ENCODE measurements at regions not wholly inside any gene's neighbourhood (a gene's known extent, or its start where the extent isn't known, plus 50 kb on each side); places are given as distances from the start of the nearest gene placed in this dataset.
"Not testable (repeated sequence)": the region's sequence is repeated elsewhere in the genome, so short reads cannot be mapped to it uniquely, and the experiment has no call there.

GRCh38 chr4:71882113-71882841, 98.4 kb upstream of the GC start:
- H3K36me3 ChIP-seq (ENCODE audit: low read depth): no peaks in the 10 kb centered on the region
- no peaks in the 10 kb centered on the region for H3F3A ChIP-seq (ENCODE audit: insufficient read depth)
- H4K20me1 ChIP-seq (ENCODE audit: insufficient read depth): no peaks in the 10 kb centered on the region
- no peaks in the 10 kb centered on the region for H3K79me2 ChIP-seq (ENCODE audit: insufficient read depth)
- no peak overlapping the region for H3K9ac ChIP-seq
- no peak overlapping the region for H3K4me3 ChIP-seq
- H3K4me1 ChIP-seq (ENCODE audit: insufficient read depth): no peaks in the 10 kb centered on the region
- in situ Hi-C loops (cut with MboI): no loop called here
- WGBS, 2 experiments (ENCODE audit: low coverage in 1 of 2, low lambda C conversion rate in 2 of 2, missing lambda C conversion rate in 2 of 2): 36 to 37% methylated on average over 6 of the region's 6 CpGs
- H3K27me3 ChIP-seq (replicated peaks; ENCODE audit: insufficient read depth): no peaks in the 10 kb centered on the region
- H3K9me2 ChIP-seq (ENCODE audit: insufficient read depth): no peaks in the 10 kb centered on the region
- no peak overlapping the region for H2AFZ ChIP-seq
- H3K9me3 ChIP-seq (ENCODE audit: low read depth): no peaks in the 10 kb centered on the region
- H3K4me2 ChIP-seq (ENCODE audit: unreplicated experiment): no peak overlapping the region
- no peak overlapping the region for H3K27ac ChIP-seq
- no peak for DNase-seq
- TF ChIP-seq EZH2 (IDR thresholded peaks at IDR 0.05; ENCODE audit: insufficient read depth, poor library complexity, severe bottlenecking): no peak
- TF ChIP-seq EZH2phosphoT487 (IDR thresholded peaks at IDR 0.05; ENCODE audit: insufficient read depth, low read depth): no peak

GRCh38 chr4:71900366-71900765, 116.5 kb upstream of the GC start:
- H4K20me1 ChIP-seq (ENCODE audit: insufficient read depth); H3K27ac ChIP-seq; H3K4me3 ChIP-seq; H3F3A ChIP-seq (ENCODE audit: insufficient read depth); H3K9me2 ChIP-seq (ENCODE audit: insufficient read depth); H3K36me3 ChIP-seq (ENCODE audit: low read depth); H3K4me1 ChIP-seq (ENCODE audit: insufficient read depth); H3K4me2 ChIP-seq (ENCODE audit: unreplicated experiment); H3K27me3 ChIP-seq (replicated peaks; ENCODE audit: insufficient read depth); H3K79me2 ChIP-seq (ENCODE audit: insufficient read depth); H2AFZ ChIP-seq; in situ Hi-C loops (cut with MboI); H3K9ac ChIP-seq; DNase-seq; H3K9me3 ChIP-seq (ENCODE audit: low read depth): not testable (repeated sequence)
- WGBS, 2 experiments (ENCODE audit: low coverage in 1 of 2, low lambda C conversion rate in 2 of 2, missing lambda C conversion rate in 2 of 2): 22 to 31% methylated on average over 5 of the region's 5 CpGs

GRCh38 chr4:71905594-71905993, 121.7 kb upstream of the GC start:
- in situ Hi-C loops (cut with MboI); H3K36me3 ChIP-seq (ENCODE audit: low read depth): not testable (repeated sequence)
- WGBS, 2 experiments (ENCODE audit: low coverage in 1 of 2, low lambda C conversion rate in 2 of 2, missing lambda C conversion rate in 2 of 2): 71 to 77% methylated on average over 1 of the region's 1 CpG

GRCh38 chr4:71906096-71906495, 122.2 kb upstream of the GC start:
- Histone ChIP-seq H2AFZ (no peak overlapping the region), H4K20me1 (ENCODE audit: insufficient read depth) (no peaks in the 10 kb centered on the region), H3K9me3 (ENCODE audit: low read depth) (no peaks in the 10 kb centered on the region), H3K9me2 (ENCODE audit: insufficient read depth) (no peaks in the 10 kb centered on the region), H3K4me2 (ENCODE audit: unreplicated experiment) (no peak overlapping the region), H3K9ac (no peak overlapping the region), H3K4me1 (ENCODE audit: insufficient read depth) (no peaks in the 10 kb centered on the region), H3K79me2 (ENCODE audit: insufficient read depth) (no peaks in the 10 kb centered on the region), H3K27ac (no peak overlapping the region), H3K36me3 (ENCODE audit: low read depth) (no peaks in the 10 kb centered on the region), H3F3A (ENCODE audit: insufficient read depth) (no peaks in the 10 kb centered on the region), H3K27me3 (replicated peaks; ENCODE audit: insufficient read depth) (no peaks in the 10 kb centered on the region), H3K4me3 (no peak overlapping the region)
- TF ChIP-seq EZH2 (IDR thresholded peaks at IDR 0.05; ENCODE audit: insufficient read depth, poor library complexity, severe bottlenecking) (no peak), EZH2phosphoT487 (IDR thresholded peaks at IDR 0.05; ENCODE audit: insufficient read depth, low read depth) (no peak)
- in situ Hi-C loops (cut with MboI): no loop called here
- WGBS, 2 experiments (ENCODE audit: low coverage in 1 of 2, low lambda C conversion rate in 2 of 2, missing lambda C conversion rate in 2 of 2): 14 to 25% methylated on average over 3 of the region's 3 CpGs
- DNase-seq: no peak

More at GRCh38 chr4:71905594-71905993, 121.7 kb upstream of the GC start:
- H3K4me1 ChIP-seq (ENCODE audit: insufficient read depth); H3K4me2 ChIP-seq (ENCODE audit: unreplicated experiment); H2AFZ ChIP-seq; DNase-seq; H3K79me2 ChIP-seq (ENCODE audit: insufficient read depth); H3K27me3 ChIP-seq (replicated peaks; ENCODE audit: insufficient read depth); H3F3A ChIP-seq (ENCODE audit: insufficient read depth); H3K27ac ChIP-seq; H3K9ac ChIP-seq; H4K20me1 ChIP-seq (ENCODE audit: insufficient read depth); H3K4me3 ChIP-seq; H3K9me3 ChIP-seq (ENCODE audit: low read depth); H3K9me2 ChIP-seq (ENCODE audit: insufficient read depth): not testable (repeated sequence)

- Histone ChIP-seq H4K20me1 (ENCODE audit: insufficient read depth) (no peaks in the 10 kb centered on the region), H3K9me3 (ENCODE audit: low read depth) (no peaks in the 10 kb centered on the region), H3K36me3 (ENCODE audit: low read depth) (no peaks in the 10 kb centered on the region), H3K9me2 (ENCODE audit: insufficient read depth) (no peaks in the 10 kb centered on the region), H3K4me1 (ENCODE audit: insufficient read depth) (no peaks in the 10 kb centered on the region), H2AFZ (no peak overlapping the region), H3K4me3 (no peak overlapping the region), H3K27me3 (replicated peaks; ENCODE audit: insufficient read depth) (no peaks in the 10 kb centered on the region), H3K9ac (no peak overlapping the region), H3K79me2 (ENCODE audit: insufficient read depth) (no peaks in the 10 kb centered on the region), H3K27ac (no peak overlapping the region), H3K4me2 (ENCODE audit: unreplicated experiment) (no peak overlapping the region), H3F3A (ENCODE audit: insufficient read depth) (no peaks in the 10 kb centered on the region)
- WGBS, 2 experiments (ENCODE audit: low coverage in 1 of 2, low lambda C conversion rate in 2 of 2, missing lambda C conversion rate in 2 of 2): 16 to 23% methylated on average over 4 of the region's 4 CpGs
- no peak for DNase-seq
- in situ Hi-C loops (cut with MboI): no loop called here
- TF ChIP-seq EZH2phosphoT487 (IDR thresholded peaks at IDR 0.05; ENCODE audit: insufficient read depth, low read depth) (no peak), EZH2 (IDR thresholded peaks at IDR 0.05; ENCODE audit: insufficient read depth, poor library complexity, severe bottlenecking) (no peak)
Observed at GRCh38 chr4:71907071-71907470, 123.2 kb upstream of the GC start.
